SK-N-SH (cell line): ENCODE measurements at regions not wholly inside any gene's neighbourhood (a gene's known extent, or its start where the extent isn't known, plus 50 kb on each side); places are given as distances from the start of the nearest gene placed in this dataset.

ENCODE experiments used
- CTCF ChIA-PET: fragments of 300-600, 350-600 bp; formaldehyde crosslinking; extraction: SDS; loops from one replicate; lab custom pipeline; 2021; lab: Yijun Ruan, JAX
- POLR2A ChIA-PET: fragments of 350-600 bp; sonication (Branson Sonifier 250); formaldehyde crosslinking; extraction: SDS; loops from one replicate; lab custom pipeline; 2020; ENCODE audit warnings: antibody characterized with exemption, inconsistent platforms; lab: Yijun Ruan, JAX
- DNase-seq: peaks from one replicate; pipeline ENCODE4 v3.0.0; 2012
- H2AFZ ChIP-seq: fragments of 200-600 bp; sonication (generic); 2 replicates; pipeline ENCODE4 v1.8.1; 2016; ENCODE audit warnings: antibody characterized with exemption, mild to moderate bottlenecking, low read depth
- H3F3A ChIP-seq: fragments of 200-600 bp; sonication (generic); replicated peaks from 2 replicates; pipeline ENCODE3; 2016; ENCODE audit warnings: antibody characterized with exemption, mild to moderate bottlenecking; ENCODE audit not compliant: insufficient read depth
- H3K27ac ChIP-seq, 2 experiments: fragments of 200-500 bp in 1 of 2; fragments of 200-600 bp in 1 of 2; sonication (Bioruptor generic) in 1 of 2; sonication (generic), shearing (Covaris generic) in 1 of 2; 2 replicates each; pipeline versions ENCODE4 v1.5.1 to v1.6.1; 2014 to 2016; ENCODE audit warnings: low read depth in 2 of 2, inconsistent platforms in 1 of 2, low read length in 1 of 2, mild to moderate bottlenecking in 1 of 2, mixed read lengths in 1 of 2
- H3K27me3 ChIP-seq: fragments of 200-600 bp; sonication (generic), shearing (Covaris generic); 2 replicates; pipeline ENCODE4 v1.6.1; 2016; ENCODE audit warnings: mixed run types; ENCODE audit not compliant: insufficient read depth
- H3K36me3 ChIP-seq, 2 experiments: fragments of 200-500 bp in 1 of 2; fragments of 200-600 bp in 1 of 2; sonication (Bioruptor generic) in 1 of 2; sonication (generic) in 1 of 2; replicated peaks in 1 of 2; 2 replicates each; pipeline versions ENCODE3 to v1.5.1; 2014 to 2016; ENCODE audit warnings: low read length in 1 of 2, mild to moderate bottlenecking in 1 of 2; ENCODE audit not compliant: insufficient read depth in 2 of 2, control insufficient read depth in 1 of 2
- H3K4me1 ChIP-seq, 2 experiments: fragments of 200-500 bp in 1 of 2; fragments of 200-600 bp in 1 of 2; sonication (Bioruptor generic) in 1 of 2; sonication (generic), shearing (Covaris generic) in 1 of 2; 2 replicates each; pipeline versions ENCODE4 v1.5.1 to v1.6.1; 2014 to 2016; ENCODE audit warnings: low read depth in 1 of 2, low read length in 1 of 2, mixed run types in 1 of 2; ENCODE audit not compliant: insufficient read depth in 2 of 2, control insufficient read depth in 1 of 2
- H3K4me2 ChIP-seq: fragments of 200-600 bp; sonication (generic), shearing (Covaris generic); 2 replicates; pipeline ENCODE4 v1.6.1; 2017; ENCODE audit warnings: mixed run types
- H3K4me3 ChIP-seq, 2 experiments: fragments of 200-500 bp in 1 of 2; fragments of 200-600 bp in 1 of 2; sonication (Bioruptor generic) in 1 of 2; sonication (generic), shearing (Covaris generic) in 1 of 2; 2 replicates each; pipeline versions ENCODE4 v1.5.1 to v1.8.1; 2014 to 2016; ENCODE audit warnings: low read depth in 2 of 2, inconsistent platforms in 1 of 2, low read length in 1 of 2, mild to moderate bottlenecking in 1 of 2, mixed read lengths in 1 of 2, moderate library complexity in 1 of 2
- H3K79me2 ChIP-seq: fragments of 200-600 bp; sonication (generic); 2 replicates; pipeline ENCODE4 v1.8.1; 2017; ENCODE audit warnings: mild to moderate bottlenecking; ENCODE audit not compliant: insufficient read depth
- H3K9ac ChIP-seq: fragments of 200-600 bp; sonication (generic); 2 replicates; pipeline ENCODE4 v1.6.1; 2017; ENCODE audit warnings: mixed run types
- H3K9me2 ChIP-seq: fragments of 200-600 bp; sonication (generic); 2 replicates; pipeline ENCODE4 v1.6.1; 2017; ENCODE audit warnings: mixed run types
- H3K9me3 ChIP-seq: fragments of 200-600 bp; sonication (generic); 2 replicates; pipeline ENCODE4 v1.6.1; 2017; ENCODE audit warnings: mixed run types, mild to moderate bottlenecking, moderate library complexity
- H4K20me1 ChIP-seq: fragments of 200-600 bp; sonication (generic); 2 replicates; pipeline ENCODE4 v1.6.1; 2017; ENCODE audit warnings: mild to moderate bottlenecking, mixed run types; ENCODE audit not compliant: insufficient read depth
- EP300 ChIP-seq, 2 experiments: IDR thresholded peaks; 2 replicates each; pipeline versions ENCODE4 v1.4.0 to v1.6.1; 2012; ENCODE audit warnings: borderline replicate concordance in 1 of 2, low read depth in 1 of 2, low read length in 1 of 2
- EZH2phosphoT487 ChIP-seq: fragments of 200-600 bp; sonication (generic); IDR thresholded peaks from 2 replicates; pipeline ENCODE4 v1.6.1; 2017; ENCODE audit warnings: low read depth, mixed run types, mild to moderate bottlenecking, antibody characterized with exemption, moderate library complexity, borderline replicate concordance
- FOSL2 ChIP-seq: IDR thresholded peaks from 2 replicates; pipeline ENCODE4 v1.4.0; 2012; ENCODE audit warnings: low read depth, mild to moderate bottlenecking, moderate library complexity, borderline replicate concordance
- FOXJ3 ChIP-seq: sonication (generic); formaldehyde crosslinking; IDR thresholded peaks from 2 replicates; pipeline ENCODE4 v1.5.1; 2020; ENCODE audit warnings: mild to moderate bottlenecking, missing genetic modification reagents
- FOXM1 ChIP-seq: IDR thresholded peaks from 2 replicates; pipeline ENCODE4 v1.4.0; 2012; ENCODE audit warnings: low read depth, mild to moderate bottlenecking
- GATA2 ChIP-seq: sonication (generic); formaldehyde crosslinking; IDR thresholded peaks from 2 replicates; pipeline ENCODE4 v1.5.0; 2020; ENCODE audit warnings: mild to moderate bottlenecking, missing genetic modification reagents
- MEF2A ChIP-seq: IDR thresholded peaks from 2 replicates; pipeline ENCODE4 v1.4.0; 2012; ENCODE audit warnings: low read depth, borderline replicate concordance
- NRF1 ChIP-seq: IDR thresholded peaks from 2 replicates; pipeline ENCODE4 v1.6.1; 2012; ENCODE audit warnings: low read depth, mild to moderate bottlenecking, low read length
- RAD21 ChIP-seq: IDR thresholded peaks from 2 replicates; pipeline ENCODE4 v1.6.1; 2012; ENCODE audit warnings: mild to moderate bottlenecking, low read length
- RFX5 ChIP-seq: IDR thresholded peaks from 2 replicates; pipeline ENCODE4 v1.6.1; 2012; ENCODE audit warnings: mild to moderate bottlenecking, improper control_type of control experiment, low read length
- SMC3 ChIP-seq: IDR thresholded peaks from 2 replicates; pipeline ENCODE4 v1.6.1; 2012; ENCODE audit warnings: low read depth, low read length, improper control_type of control experiment
- TEAD4 ChIP-seq: IDR thresholded peaks from 2 replicates; pipeline ENCODE4 v1.4.0; 2012; ENCODE audit warnings: mild to moderate bottlenecking, borderline replicate concordance; ENCODE audit not compliant: insufficient read depth
- YY1 ChIP-seq: IDR thresholded peaks from 2 replicates; pipeline ENCODE4 v1.4.0; 2012; ENCODE audit warnings: low read depth, mild to moderate bottlenecking
- WGBS: methylation state at CpG from one replicate; pipeline ENCODE4 v1.1.6; 2017; ENCODE audit warnings: low lambda C conversion rate; 5-methylcytosine and 5-hydroxymethylcytosine counted together
- TF ChIP-seq, protein P1 (sequence below): IDR thresholded peaks from 2 replicates; pipeline ENCODE4 v1.4.0; 2012; ENCODE audit warnings: low read depth, borderline replicate concordance
- TF ChIP-seq, protein P2 (sequence below): IDR thresholded peaks from 2 replicates; pipeline ENCODE4 v1.4.0; 2012; ENCODE audit warnings: low read depth, borderline replicate concordance
- TF ChIP-seq, protein P3 (sequence below): IDR thresholded peaks from 2 replicates; pipeline ENCODE4 v1.6.1; 2012; ENCODE audit warnings: mild to moderate bottlenecking, low read depth, low read length, moderate library complexity

DNA sequence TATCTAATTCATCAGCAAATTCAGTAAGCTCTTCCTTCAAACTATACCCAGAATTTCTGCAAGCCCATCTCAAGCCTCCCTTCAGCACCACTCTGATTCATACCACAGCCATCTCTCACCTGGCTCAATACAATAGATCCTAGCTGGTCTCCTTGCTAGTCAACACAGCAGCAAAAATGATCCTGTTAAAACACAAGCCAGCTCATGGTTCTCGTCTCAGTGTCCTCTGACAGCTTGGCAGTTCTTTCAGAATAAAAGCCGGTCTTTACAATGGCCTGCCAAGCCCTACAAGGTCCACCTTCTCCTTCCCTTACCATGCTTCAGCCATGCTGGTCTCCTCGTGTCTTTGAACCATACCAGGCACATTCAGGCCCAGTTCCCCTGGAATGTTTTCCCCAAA lies 296.9 kb upstream of the RND3 start:
- Histone ChIP-seq H3K27ac (no peak overlapping the region), H3F3A (no peaks in the 10 kb centered on the region), H3K9ac (no peak overlapping the region), H3K79me2 (no peaks in the 10 kb centered on the region), H3K4me1 (peaks cover 0 to 5% of the 10 kb centered on the region in 2 experiments; a peak in 1 of 4 replicates), H3K4me3 (no peak overlapping the region), H3K27me3 (no peaks in the 10 kb centered on the region), H3K9me2 (no peaks in the 10 kb centered on the region), H2AFZ (no peak overlapping the region), H3K9me3 (no peaks in the 10 kb centered on the region), H3K36me3 (no peaks in the 10 kb centered on the region), H3K4me2 (no peak overlapping the region), H4K20me1 (no peaks in the 10 kb centered on the region)
- ChIA-PET POLR2A (no interaction called here), CTCF (interaction anchor here (0.8 to 0.9 kb wide), 2 partner anchors 8 kb away, joined by 3 read pairs; no protein-coding TSS in a partner anchor)
- TF ChIP-seq FOSL2 (no peak), FOXJ3 (CRISPR knock-in tag) (no peak), MEF2A (no peak), SMC3 (no peak), EZH2phosphoT487 (no peak), GATA2 (CRISPR knock-in tag) (no peak), NRF1 (no peak), RFX5 (no peak), TEAD4 (no peak), YY1 (no peak), FOXM1 (no peak), EP300 (IDR thresholded peaks at IDR 0.05; ENCODE audit: borderline replicate concordance in 1 of 2, low read depth in 1 of 2, low read length in 1 of 2) (no peak), RAD21 (no peak)
- TF ChIP-seq, protein P1, sequence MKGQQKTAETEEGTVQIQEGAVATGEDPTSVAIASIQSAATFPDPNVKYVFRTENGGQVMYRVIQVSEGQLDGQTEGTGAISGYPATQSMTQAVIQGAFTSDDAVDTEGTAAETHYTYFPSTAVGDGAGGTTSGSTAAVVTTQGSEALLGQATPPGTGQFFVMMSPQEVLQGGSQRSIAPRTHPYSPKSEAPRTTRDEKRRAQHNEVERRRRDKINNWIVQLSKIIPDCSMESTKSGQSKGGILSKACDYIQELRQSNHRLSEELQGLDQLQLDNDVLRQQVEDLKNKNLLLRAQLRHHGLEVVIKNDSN, result no peak
- TF ChIP-seq, protein P2, sequence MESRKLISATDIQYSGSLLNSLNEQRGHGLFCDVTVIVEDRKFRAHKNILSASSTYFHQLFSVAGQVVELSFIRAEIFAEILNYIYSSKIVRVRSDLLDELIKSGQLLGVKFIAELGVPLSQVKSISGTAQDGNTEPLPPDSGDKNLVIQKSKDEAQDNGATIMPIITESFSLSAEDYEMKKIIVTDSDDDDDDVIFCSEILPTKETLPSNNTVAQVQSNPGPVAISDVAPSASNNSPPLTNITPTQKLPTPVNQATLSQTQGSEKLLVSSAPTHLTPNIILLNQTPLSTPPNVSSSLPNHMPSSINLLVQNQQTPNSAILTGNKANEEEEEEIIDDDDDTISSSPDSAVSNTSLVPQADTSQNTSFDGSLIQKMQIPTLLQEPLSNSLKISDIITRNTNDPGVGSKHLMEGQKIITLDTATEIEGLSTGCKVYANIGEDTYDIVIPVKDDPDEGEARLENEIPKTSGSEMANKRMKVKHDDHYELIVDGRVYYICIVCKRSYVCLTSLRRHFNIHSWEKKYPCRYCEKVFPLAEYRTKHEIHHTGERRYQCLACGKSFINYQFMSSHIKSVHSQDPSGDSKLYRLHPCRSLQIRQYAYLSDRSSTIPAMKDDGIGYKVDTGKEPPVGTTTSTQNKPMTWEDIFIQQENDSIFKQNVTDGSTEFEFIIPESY, result no peak
- TF ChIP-seq, protein P3, sequence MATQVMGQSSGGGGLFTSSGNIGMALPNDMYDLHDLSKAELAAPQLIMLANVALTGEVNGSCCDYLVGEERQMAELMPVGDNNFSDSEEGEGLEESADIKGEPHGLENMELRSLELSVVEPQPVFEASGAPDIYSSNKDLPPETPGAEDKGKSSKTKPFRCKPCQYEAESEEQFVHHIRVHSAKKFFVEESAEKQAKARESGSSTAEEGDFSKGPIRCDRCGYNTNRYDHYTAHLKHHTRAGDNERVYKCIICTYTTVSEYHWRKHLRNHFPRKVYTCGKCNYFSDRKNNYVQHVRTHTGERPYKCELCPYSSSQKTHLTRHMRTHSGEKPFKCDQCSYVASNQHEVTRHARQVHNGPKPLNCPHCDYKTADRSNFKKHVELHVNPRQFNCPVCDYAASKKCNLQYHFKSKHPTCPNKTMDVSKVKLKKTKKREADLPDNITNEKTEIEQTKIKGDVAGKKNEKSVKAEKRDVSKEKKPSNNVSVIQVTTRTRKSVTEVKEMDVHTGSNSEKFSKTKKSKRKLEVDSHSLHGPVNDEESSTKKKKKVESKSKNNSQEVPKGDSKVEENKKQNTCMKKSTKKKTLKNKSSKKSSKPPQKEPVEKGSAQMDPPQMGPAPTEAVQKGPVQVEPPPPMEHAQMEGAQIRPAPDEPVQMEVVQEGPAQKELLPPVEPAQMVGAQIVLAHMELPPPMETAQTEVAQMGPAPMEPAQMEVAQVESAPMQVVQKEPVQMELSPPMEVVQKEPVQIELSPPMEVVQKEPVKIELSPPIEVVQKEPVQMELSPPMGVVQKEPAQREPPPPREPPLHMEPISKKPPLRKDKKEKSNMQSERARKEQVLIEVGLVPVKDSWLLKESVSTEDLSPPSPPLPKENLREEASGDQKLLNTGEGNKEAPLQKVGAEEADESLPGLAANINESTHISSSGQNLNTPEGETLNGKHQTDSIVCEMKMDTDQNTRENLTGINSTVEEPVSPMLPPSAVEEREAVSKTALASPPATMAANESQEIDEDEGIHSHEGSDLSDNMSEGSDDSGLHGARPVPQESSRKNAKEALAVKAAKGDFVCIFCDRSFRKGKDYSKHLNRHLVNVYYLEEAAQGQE, result no peak
- no peak for DNase-seq
- WGBS, result 62% methylated on average over 3 of the region's 3 CpGs
